Spleen (tissue), 7 donors: ENCODE measurements at regions not wholly inside any gene's neighbourhood (a gene's known extent, or its start where the extent isn't known, plus 50 kb on each side); places are given as distances from the start of the nearest gene placed in this dataset.

ENCODE experiments used
- POLR2A ChIP-seq, 3 donors: fragments of 450-650 bp; IDR thresholded peaks; one replicate each; pipeline ENCODE4 v1.5.1; 2017; ENCODE audit warnings: antibody characterized with exemption in 3 of 3, mild to moderate bottlenecking in 1 of 3
- TF ChIP-seq, protein P1 (sequence below), 11 experiments: fragments of 200-600 bp in 7 of 11; fragments of 450-650 bp in 4 of 11; sonication (generic) in 4 of 11; IDR thresholded peaks in 8 of 11; conservative IDR thresholded peaks in 3 of 11; 1 replicate in 7 of 11; 2 replicates in 4 of 11; pipeline versions ENCODE4 v1.4.0 to v1.8.0; 2016 to 2021; ENCODE audit warnings: antibody characterized with exemption in 11 of 11, inconsistent platforms in 4 of 11, mild to moderate bottlenecking in 1 of 11
- donor health status: DM: no; HTN: no; CAD: no; lungs with moderate emphysema.
- donor health status: DM: no; HTN: no; CAD: no.
- donor health status: DM: no; HTN: no; CAD: no.

DNA sequence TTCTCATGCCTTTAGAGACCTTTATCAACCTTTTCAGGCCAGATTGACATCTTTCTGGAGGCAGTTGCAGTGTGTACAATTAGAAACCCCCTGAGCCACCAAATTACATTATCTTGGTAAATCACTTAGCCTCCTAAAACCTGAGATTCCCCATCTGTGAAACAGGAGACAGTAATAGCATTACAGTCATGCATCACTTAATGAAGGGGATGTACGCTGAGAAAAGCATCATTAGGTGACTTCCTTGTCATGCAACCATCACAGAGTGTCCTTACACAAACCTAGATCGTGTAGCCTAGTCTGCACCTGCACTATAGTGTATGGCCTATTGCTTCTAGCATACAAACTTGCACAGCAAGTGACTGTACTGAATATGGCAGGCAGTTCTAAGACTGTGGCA is 400.8 kb upstream of the CNTN3 start:
- TF ChIP-seq, protein P1, sequence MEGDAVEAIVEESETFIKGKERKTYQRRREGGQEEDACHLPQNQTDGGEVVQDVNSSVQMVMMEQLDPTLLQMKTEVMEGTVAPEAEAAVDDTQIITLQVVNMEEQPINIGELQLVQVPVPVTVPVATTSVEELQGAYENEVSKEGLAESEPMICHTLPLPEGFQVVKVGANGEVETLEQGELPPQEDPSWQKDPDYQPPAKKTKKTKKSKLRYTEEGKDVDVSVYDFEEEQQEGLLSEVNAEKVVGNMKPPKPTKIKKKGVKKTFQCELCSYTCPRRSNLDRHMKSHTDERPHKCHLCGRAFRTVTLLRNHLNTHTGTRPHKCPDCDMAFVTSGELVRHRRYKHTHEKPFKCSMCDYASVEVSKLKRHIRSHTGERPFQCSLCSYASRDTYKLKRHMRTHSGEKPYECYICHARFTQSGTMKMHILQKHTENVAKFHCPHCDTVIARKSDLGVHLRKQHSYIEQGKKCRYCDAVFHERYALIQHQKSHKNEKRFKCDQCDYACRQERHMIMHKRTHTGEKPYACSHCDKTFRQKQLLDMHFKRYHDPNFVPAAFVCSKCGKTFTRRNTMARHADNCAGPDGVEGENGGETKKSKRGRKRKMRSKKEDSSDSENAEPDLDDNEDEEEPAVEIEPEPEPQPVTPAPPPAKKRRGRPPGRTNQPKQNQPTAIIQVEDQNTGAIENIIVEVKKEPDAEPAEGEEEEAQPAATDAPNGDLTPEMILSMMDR (IDR thresholded peaks at IDR 0.05 in 8 of 11, conservative IDR thresholded peaks at IDR 0.05 in 3 of 11) = no peak
- TF ChIP-seq POLR2A (IDR thresholded peaks at IDR 0.05) = no peak
